Upper lobe of left lung (tissue), 6 donors: ENCODE measurements at regions not wholly inside any gene's neighbourhood (a gene's known extent, or its start where the extent isn't known, plus 50 kb on each side); places are given as distances from the start of the nearest gene placed in this dataset.
"Not testable (repeated sequence)": the region's sequence is repeated elsewhere in the genome, so short reads cannot be mapped to it uniquely, and the experiment has no call there.

Experiments used
- ATAC-seq, 2 donors: fragments of 200-7000 bp; cut with Tn5 transposase; one replicate each; pipeline ENCODE4 v1.9.1; 2022; ENCODE audit warnings: mild to moderate bottlenecking in 2 of 2, moderate library complexity in 2 of 2; ENCODE audit not compliant: low FRiP score in 2 of 2
- DNase-seq, 2 donors: peaks; one replicate each; pipeline ENCODE4 v3.0.0-alpha.2; 2019 to 2020
- H3K27ac ChIP-seq, 4 donors: fragments of 200-600 bp; sonication (generic); one replicate each; pipeline ENCODE4 v1.5.1; 2016 to 2019
- H3K27me3 ChIP-seq, 4 donors: fragments of 200-600 bp; sonication (generic); one replicate each; pipeline ENCODE4 v1.5.1; 2017 to 2019
- H3K36me3 ChIP-seq, 4 donors: fragments of 200-600 bp; sonication (generic); one replicate each; pipeline ENCODE4 v1.5.1; 2016 to 2019
- H3K4me1 ChIP-seq, 4 donors: fragments of 200-600 bp; sonication (generic); one replicate each; pipeline ENCODE4 v1.5.1; 2018 to 2019
- H3K4me3 ChIP-seq, 4 donors: fragments of 200-600 bp; sonication (generic); one replicate each; pipeline ENCODE4 v1.5.1; 2017 to 2019; ENCODE audit warnings: mild to moderate bottlenecking in 2 of 4, moderate library complexity in 1 of 4
- H3K9me3 ChIP-seq, 4 donors: fragments of 200-600 bp; sonication (generic); one replicate each; pipeline ENCODE4 v1.5.1; 2018 to 2019
- CTCF ChIP-seq, 6 experiments: fragments of 450-650 bp in 4 of 6; fragments of 200-600 bp in 2 of 6; sonication (generic) in 2 of 6; IDR thresholded peaks; one replicate each; pipeline ENCODE4 v1.5.1; 2016 to 2019; ENCODE audit warnings: antibody characterized with exemption in 6 of 6
- EP300 ChIP-seq, 4 donors: sonication (generic); formaldehyde crosslinking; IDR thresholded peaks; one replicate each; pipeline ENCODE4 v1.5.1; 2017; ENCODE audit warnings: antibody characterized with exemption in 4 of 4, control low read depth in 2 of 4
- POLR2A ChIP-seq, 4 donors: fragments of 450-650 bp; IDR thresholded peaks; one replicate each; pipeline ENCODE4 v1.5.1; 2016 to 2017; ENCODE audit warnings: antibody characterized with exemption in 4 of 4, mild to moderate bottlenecking in 2 of 4
- POLR2AphosphoS5 ChIP-seq, 2 donors: sonication (generic); formaldehyde crosslinking; IDR thresholded peaks; one replicate each; pipeline ENCODE4 v1.5.1; 2017; ENCODE audit warnings: antibody characterized with exemption in 2 of 2
- WGBS, 2 donors: methylation state at CpG; one replicate each; pipeline ENCODE4 v1.1.5; 2017 to 2018; 5-methylcytosine and 5-hydroxymethylcytosine counted together
- donor health status: DM: no; HTN: no; CAD: no; lungs with moderate emphysema.
- donor health status: DM: no; HTN: yes; CAD: no; lungs with severe emphysema.

DNA sequence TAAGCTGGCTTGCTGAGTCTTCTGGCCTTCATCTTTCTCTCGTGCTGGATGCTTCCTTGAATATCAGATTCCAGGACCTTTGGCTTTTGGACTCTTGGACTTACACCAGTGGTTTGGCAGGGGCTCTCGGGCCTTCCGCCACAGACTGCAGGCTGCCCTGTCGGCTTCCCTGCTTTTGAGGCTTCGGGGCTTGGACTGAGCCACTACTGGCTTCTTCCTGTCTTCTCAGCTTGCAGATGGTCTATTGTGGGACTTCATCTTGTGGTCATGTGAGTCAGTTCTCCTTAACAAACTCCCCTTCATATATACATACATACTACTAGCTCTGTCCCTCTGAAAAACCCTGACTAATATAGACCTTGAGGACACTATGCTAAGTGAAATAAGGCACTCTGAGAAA, 78.3 kb upstream of the SSBP2 start:
- no peak for TF ChIP-seq POLR2A (IDR thresholded peaks at IDR 0.05)
- TF ChIP-seq POLR2AphosphoS5 (IDR thresholded peaks at IDR 0.05) = no peak
- TF ChIP-seq CTCF (IDR thresholded peaks at IDR 0.05) = no peak
- TF ChIP-seq EP300 (IDR thresholded peaks at IDR 0.05) = no peak
- WGBS, 2 donors = 76 to 85% methylated on average over 5 of the region's 5 CpGs
- Histone ChIP-seq H3K27ac (no peak overlapping the region), H3K4me1 (no peaks in the 10 kb centered on the region), H3K27me3 (no peaks in the 10 kb centered on the region), H3K9me3 (no peaks in the 10 kb centered on the region), H3K4me3 (no peak overlapping the region), H3K36me3 (no peaks in the 10 kb centered on the region)
- ATAC-seq = no peak
- DNase-seq = peak in 1 of 2 donors; percentile 22

DNA sequence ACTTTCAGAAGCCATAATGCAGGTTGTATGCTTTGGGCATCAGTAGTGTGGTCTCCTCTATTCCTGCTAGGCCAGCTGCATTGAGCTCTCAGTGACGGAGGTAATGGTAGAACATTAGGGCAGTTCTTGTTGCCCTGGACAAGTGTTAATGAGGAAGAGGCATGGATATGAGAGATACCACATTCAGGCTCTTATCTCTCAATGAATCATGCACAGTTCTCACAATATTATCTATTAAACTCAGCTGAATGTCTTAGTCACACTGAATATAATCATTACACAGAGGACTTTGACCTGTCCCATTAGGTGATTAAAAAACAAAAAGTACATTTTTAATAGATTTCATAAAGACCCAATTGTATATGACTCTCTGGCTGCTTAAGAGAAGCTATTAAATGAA, 76.6 kb upstream of the SSBP2 start:
- ATAC-seq (no peak), DNase-seq (no peak)
- WGBS, 2 donors = 86 to 95% methylated on average over 1 of the region's 1 CpG
- Histone ChIP-seq H3K27me3 (no peaks in the 10 kb centered on the region), H3K4me3 (no peak overlapping the region), H3K9me3 (no peaks in the 10 kb centered on the region), H3K36me3 (no peaks in the 10 kb centered on the region), H3K27ac (no peak overlapping the region), H3K4me1 (no peaks in the 10 kb centered on the region)
- no peak for TF ChIP-seq POLR2AphosphoS5 (IDR thresholded peaks at IDR 0.05)
- no peak for TF ChIP-seq CTCF (IDR thresholded peaks at IDR 0.05)
- TF ChIP-seq EP300 (IDR thresholded peaks at IDR 0.05) = no peak
- no peak for TF ChIP-seq POLR2A (IDR thresholded peaks at IDR 0.05)

DNA sequence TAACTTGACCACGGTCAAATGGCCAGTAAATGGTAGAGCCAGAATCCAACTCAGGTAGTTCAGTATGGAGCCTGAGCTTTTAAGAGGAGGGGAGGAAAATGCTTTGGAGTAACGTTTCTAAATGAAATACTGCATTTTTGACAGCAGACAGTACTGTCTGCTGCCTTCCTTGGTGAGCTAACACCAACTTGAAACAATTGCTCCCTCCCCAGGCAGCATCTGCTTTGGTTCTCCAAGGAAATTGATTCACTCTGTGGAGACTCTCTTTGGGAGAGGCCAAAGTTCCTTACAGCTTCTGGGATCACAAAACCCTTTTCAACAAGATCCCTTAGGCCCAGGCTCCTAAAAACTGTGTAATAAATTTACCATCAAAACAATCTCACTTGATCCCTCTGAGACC, 75.2 kb upstream of the SSBP2 start:
- no peak for TF ChIP-seq CTCF (IDR thresholded peaks at IDR 0.05)
- TF ChIP-seq EP300 (IDR thresholded peaks at IDR 0.05) = no peak
- TF ChIP-seq POLR2A (IDR thresholded peaks at IDR 0.05) = no peak
- no peak for TF ChIP-seq POLR2AphosphoS5 (IDR thresholded peaks at IDR 0.05)
- Histone ChIP-seq H3K36me3 (no peaks in the 10 kb centered on the region), H3K4me3 (no peak overlapping the region), H3K27me3 (no peaks in the 10 kb centered on the region), H3K4me1 (no peaks in the 10 kb centered on the region), H3K27ac (no peak overlapping the region), H3K9me3 (no peaks in the 10 kb centered on the region)
- DNase-seq (no peak), ATAC-seq (no peak)
- 56 to 58% methylated on average over 2 of the region's 2 CpGs for WGBS, 2 donors

DNA sequence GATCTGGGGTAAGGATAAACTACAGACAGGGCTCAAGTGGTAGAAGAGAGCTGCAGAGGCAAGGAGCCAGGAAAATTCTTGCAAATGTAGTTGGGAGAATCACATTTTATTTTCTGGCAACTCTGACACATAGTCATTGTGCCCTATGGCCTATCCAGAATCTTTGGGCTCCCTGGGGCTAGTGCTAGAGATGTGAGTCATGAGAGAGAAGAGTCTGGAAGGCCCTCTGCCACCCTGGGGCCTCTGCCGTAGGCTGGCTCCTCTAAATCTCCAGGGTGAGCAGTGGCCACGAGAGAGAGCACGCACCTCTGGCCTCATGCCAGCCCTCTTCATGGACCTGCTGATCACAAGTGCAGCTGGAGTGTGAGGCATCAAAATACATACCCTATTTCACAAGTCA, 74.3 kb upstream of the SSBP2 start:
- DNase-seq = peak in 1 of 2 donors; percentile 51
- Histone ChIP-seq H3K36me3 (no peaks in the 10 kb centered on the region), H3K9me3 (no peaks in the 10 kb centered on the region), H3K27me3 (no peaks in the 10 kb centered on the region), H3K4me3 (no peak overlapping the region), H3K4me1 (no peaks in the 10 kb centered on the region), H3K27ac (no peak overlapping the region)
- TF ChIP-seq CTCF (IDR thresholded peaks at IDR 0.05) = no peak
- TF ChIP-seq POLR2AphosphoS5 (IDR thresholded peaks at IDR 0.05) = no peak
- no peak for TF ChIP-seq EP300 (IDR thresholded peaks at IDR 0.05)
- TF ChIP-seq POLR2A (IDR thresholded peaks at IDR 0.05) = no peak
- 21 to 32% methylated on average over 3 of the region's 3 CpGs for WGBS, 2 donors
- ATAC-seq = peak in 1 of 2 donors; percentile 45

GRCh38 chr5:81823736-81824135, 72.8 kb upstream of the SSBP2 start:
- not testable (repeated sequence) for H3K4me1 ChIP-seq, H3K27ac ChIP-seq, ATAC-seq, H3K27me3 ChIP-seq, H3K36me3 ChIP-seq, H3K9me3 ChIP-seq, H3K4me3 ChIP-seq
- peak in 1 of 2 donors; percentile 57 for DNase-seq
- 98% methylated on average over 7 to 15 of the region's 24 CpGs for WGBS, 2 donors
